PC-9 (cell line): ENCODE measurements at regions not wholly inside any gene's neighbourhood (a gene's known extent, or its start where the extent isn't known, plus 50 kb on each side); places are given as distances from the start of the nearest gene placed in this dataset.

Experiments
- CTCF ChIP-seq: fragments of 200-600 bp; sonication (generic); conservative IDR thresholded peaks from 2 replicates; pipeline ENCODE4 v1.6.1; 2017; ENCODE audit warnings: mixed run types, antibody characterized with exemption, mild to moderate bottlenecking, moderate library complexity
- EZH2 ChIP-seq: fragments of 200-600 bp; sonication (generic); IDR thresholded peaks from 2 replicates; pipeline ENCODE4 v1.8.0; 2017; ENCODE audit warnings: antibody characterized with exemption, low read depth

- peak; percentile 69 for TF ChIP-seq CTCF
- no peak for TF ChIP-seq EZH2
Observed at GRCh38 chr16:9033125-9033830, 58.2 kb upstream of the HAPSTR1 start.
